ENCODE measurements at regions not wholly inside any gene's neighbourhood (a gene's known extent, or its start where the extent isn't known, plus 50 kb on each side); places are given as distances from the start of the nearest gene placed in this dataset.

DNA sequence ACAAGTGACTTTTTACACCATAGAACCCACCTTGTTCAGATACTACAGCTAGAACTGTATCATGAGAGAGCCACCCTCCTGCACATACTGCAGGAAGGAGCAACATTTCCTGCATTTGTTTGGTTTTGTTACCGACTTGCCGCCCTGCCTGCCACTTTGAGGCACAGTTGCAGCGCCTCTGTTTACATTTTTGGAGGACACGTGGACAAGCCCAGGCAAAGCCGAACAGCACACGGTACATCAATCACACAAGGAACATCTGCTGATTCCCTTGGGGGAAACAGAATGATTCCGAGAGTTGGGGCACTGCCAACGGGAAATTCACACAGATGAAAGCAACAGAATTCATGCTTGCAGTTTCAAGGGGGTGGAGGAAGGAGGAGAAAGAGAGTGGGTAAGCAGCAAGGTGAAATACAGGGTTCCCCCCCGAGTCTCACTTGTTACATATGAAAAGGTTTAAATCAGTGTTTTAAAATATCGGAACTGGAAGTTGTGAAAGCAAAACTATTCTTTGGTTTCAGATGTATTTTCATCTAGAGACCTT lies 110.7 kb downstream of the BTG1 start:
- peak overlapping the region; percentile 71 for H3K4me2 ChIP-seq (replicated peaks; ENCODE audit: low read depth, low read length, poor library complexity, severe bottlenecking)
- WGBS (ENCODE audit: insufficient coverage), result 0% methylated on average over 6 of the region's 10 CpGs
- H3K9ac ChIP-seq (ENCODE audit: low read length), result peak overlapping the region; percentile 60

More for the DNA sequence above, 110.7 kb downstream of the BTG1 start:
- H3K9me3 ChIP-seq (ENCODE audit: control extremely low read depth in 1 of 3, control insufficient read depth in 2 of 3, insufficient read depth in 1 of 3, low read length in 2 of 3), result no peaks in the 10 kb centered on the region
- H3K79me2 ChIP-seq (ENCODE audit: control insufficient read depth, insufficient read depth, low read length), result no peaks in the 10 kb centered on the region
- no peaks in the 10 kb centered on the region for H3K27me3 ChIP-seq (replicated peaks in 1 of 4; ENCODE audit: control extremely low read depth in 1 of 4, control insufficient read depth in 3 of 4, insufficient read depth in 4 of 4, low read length in 3 of 4)
- peak overlapping the region; percentile 61 to 75 for H3K27ac ChIP-seq (ENCODE audit: low read length in 2 of 2)
- no peak for TF ChIP-seq EZH2 (IDR thresholded peaks at IDR 0.05; ENCODE audit: borderline replicate concordance, insufficient read depth, low read depth, low read length, poor library complexity, severe bottlenecking)
- no peak for TF ChIP-seq CTCF (IDR thresholded peaks at IDR 0.05)
- CTCF ChIA-PET, result interaction anchor here (0.6 to 1.1 kb wide), 3 partner anchors 42 to 717 kb away, joined by 3 to 4 read pairs (median 3); no protein-coding TSS in a partner anchor
- intact Hi-C loops (cut with micrococcal nuclease), result loop anchor here (2.0 to 10.0 kb wide), 3 partner anchors 43 to 220 kb away; no protein-coding TSS in a partner anchor
- Mint-ChIP-seq H3K9me3 (ENCODE audit: insufficient read depth) (no peaks in the 10 kb centered on the region), H3K4me1 (peaks cover 53% of the 10 kb centered on the region), H3K4me3 (peak overlapping the region; percentile 85), H3K27ac (peak overlapping the region; percentile 79), H3K27me3 (no peaks in the 10 kb centered on the region)
- H3K4me3 ChIP-seq (ENCODE audit: control extremely low read depth in 1 of 5, extremely low read depth in 1 of 5, insufficient read depth in 1 of 5, low read depth in 2 of 5, low read length in 4 of 5), result peak overlapping the region; percentile 32 to 60 (median 52)
- peak overlapping the region; percentile 73 for H2AFZ ChIP-seq (ENCODE audit: insufficient read depth, low read depth, low read length, poor library complexity, severe bottlenecking)
- ATAC-seq (ENCODE audit: low read depth) (peak; percentile 76), DNase-seq (peak; percentile 86)
- H3K36me3 ChIP-seq (replicated peaks in 1 of 2; ENCODE audit: control extremely low read depth in 1 of 2, control insufficient read depth in 1 of 2, extremely low read depth in 1 of 2, insufficient read depth in 2 of 2, low read length in 1 of 2), result no peaks in the 10 kb centered on the region
- POLR2A ChIA-PET, result no interaction called here
- H3K4me1 ChIP-seq (ENCODE audit: control insufficient read depth in 2 of 2, insufficient read depth in 2 of 2, low read length in 2 of 2), result peaks cover 29 to 40% of the 10 kb centered on the region in 2 donors
- H4K20me1 ChIP-seq (ENCODE audit: control insufficient read depth, insufficient read depth, low read length, poor library complexity, severe bottlenecking), result no peaks in the 10 kb centered on the region
